GM21576 (cell line): ENCODE measurements at regions not wholly inside any gene's neighbourhood (a gene's known extent, or its start where the extent isn't known, plus 50 kb on each side); places are given as distances from the start of the nearest gene placed in this dataset.

Experiments
- ATAC-seq: cut with Tn5 transposase; IDR thresholded peaks from one replicate; pipeline ENCODE4 v1.9.1; 2021; ENCODE audit warnings: mild to moderate bottlenecking, moderate library complexity; ENCODE audit not compliant: unreplicated experiment

DNA sequence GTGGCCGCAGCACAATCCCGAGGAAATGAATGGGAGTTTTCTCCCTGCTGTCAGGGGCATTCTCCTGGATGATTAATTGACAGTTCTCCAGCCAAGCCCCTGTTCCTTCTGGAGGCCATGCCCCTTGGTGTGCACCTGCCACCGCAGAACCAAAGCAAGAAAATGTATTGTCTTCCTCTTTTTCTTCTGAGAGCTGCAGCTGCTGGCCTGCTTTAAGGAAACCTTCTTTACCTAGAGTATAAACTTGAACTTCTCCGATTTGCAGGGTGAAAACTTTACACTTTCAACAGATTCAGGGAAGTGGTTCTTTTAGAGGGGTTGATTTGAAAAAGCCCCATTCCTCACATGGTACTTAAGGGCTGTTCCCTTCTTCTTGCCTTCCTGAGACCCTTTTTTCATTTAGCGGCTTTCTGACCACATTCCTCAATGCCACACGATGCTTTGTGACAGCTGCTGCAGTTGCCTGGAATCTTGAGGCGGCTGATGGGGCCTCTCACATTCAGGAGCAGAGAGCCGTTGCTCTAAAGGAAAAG is 402.8 kb downstream of the TXNL1 start:
- ATAC-seq, result peak; percentile 93

DNA sequence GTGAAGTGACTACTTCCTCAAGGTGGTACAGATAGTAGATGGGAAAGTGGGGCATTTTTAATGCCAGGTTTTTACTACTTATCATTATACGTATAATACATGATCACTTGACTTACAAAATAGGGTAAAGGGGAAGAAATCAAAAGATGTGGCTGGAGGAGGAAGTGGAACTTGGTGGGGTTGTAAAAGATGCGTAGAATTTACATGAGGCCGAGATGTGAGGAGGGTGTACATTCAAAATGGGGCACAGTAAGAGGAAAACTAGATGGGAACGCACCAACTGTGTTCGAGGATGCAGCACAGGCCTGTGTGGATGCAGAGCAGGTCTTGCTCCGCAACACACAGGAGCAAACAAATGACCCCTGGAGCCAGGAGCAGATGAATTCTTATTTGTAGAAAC is 403.3 kb downstream of the TXNL1 start:
- ATAC-seq, result peak; percentile 40

DNA sequence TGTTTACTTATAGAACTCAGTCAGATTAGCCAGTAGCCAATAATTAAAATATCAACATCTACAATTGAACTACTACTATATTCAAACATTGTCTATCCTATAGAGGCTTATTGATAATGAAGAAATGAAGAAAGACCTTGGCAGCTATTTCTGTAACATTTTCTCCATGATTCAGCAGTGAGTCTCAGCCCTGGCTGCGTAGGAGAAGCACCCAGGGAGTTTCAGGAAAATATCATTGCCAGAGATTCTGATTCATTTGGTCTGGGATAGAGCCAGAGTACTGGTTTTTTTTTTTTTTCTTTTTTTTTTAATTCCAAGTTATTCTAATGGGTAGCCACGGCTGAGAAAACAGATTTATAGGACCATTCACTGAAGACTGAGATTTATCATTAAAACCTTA is 404.8 kb downstream of the TXNL1 start:
- no peak for ATAC-seq

DNA sequence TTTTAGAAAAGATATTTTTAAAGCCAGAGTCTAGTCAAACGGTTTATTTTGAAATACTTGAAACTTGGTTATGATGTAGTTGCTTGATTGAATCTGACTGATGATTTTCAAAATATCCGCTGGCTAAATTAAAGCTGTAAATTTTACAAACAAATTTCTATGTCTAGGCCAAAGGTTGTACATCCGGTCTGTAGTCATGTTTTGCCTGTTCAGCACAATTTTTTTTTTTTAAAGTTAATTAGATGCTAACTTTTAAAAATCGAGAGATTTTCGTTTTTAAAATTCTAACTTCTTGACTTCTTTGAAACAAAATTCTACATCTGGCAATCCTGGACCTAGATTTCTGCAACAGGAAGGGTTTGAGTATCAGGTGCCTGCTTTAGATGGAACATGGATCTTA is 412.4 kb downstream of the TXNL1 start:
- ATAC-seq, result no peak

DNA sequence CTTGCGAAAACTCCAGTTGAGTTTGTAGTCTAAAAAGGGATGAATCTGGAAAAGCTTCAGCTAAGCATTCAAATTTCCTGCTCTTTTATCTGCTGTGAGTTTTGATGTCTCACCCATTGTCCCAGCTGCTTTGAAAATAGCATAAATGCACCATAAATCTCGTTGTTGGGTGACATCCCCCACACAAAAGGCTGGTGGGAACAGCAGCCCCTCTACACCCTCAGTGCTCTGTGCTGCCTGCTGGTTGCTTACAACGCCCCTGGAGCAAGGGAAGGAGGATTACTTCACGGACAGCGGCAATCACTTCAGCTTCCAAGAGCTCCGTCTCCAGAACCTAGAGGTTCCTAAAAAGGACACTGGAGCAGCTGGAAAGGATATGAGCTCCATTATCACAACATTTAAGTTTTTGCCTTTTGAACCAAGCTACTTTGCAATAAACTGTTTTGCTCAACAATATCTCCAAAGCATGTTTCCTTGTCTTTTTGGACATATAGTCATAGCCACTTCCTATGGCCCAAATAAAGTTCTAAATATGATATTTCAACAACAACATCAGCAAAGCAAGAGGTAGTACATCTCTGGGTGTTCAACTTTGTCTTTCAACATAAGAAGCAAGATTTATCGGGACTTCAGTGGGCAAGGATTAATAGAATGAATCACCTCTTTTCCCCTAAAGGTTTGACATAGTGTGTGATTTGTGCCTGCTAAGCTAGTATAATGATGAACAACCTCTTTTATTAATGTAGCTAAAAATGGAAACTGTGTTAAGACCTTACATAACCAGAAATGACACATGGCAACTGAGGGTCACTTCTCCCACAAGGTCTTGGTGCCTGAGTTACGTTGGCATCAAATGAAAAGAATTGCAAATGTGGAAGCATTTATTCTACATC is 413.5 kb downstream of the TXNL1 start:
- ATAC-seq, result no peak

DNA sequence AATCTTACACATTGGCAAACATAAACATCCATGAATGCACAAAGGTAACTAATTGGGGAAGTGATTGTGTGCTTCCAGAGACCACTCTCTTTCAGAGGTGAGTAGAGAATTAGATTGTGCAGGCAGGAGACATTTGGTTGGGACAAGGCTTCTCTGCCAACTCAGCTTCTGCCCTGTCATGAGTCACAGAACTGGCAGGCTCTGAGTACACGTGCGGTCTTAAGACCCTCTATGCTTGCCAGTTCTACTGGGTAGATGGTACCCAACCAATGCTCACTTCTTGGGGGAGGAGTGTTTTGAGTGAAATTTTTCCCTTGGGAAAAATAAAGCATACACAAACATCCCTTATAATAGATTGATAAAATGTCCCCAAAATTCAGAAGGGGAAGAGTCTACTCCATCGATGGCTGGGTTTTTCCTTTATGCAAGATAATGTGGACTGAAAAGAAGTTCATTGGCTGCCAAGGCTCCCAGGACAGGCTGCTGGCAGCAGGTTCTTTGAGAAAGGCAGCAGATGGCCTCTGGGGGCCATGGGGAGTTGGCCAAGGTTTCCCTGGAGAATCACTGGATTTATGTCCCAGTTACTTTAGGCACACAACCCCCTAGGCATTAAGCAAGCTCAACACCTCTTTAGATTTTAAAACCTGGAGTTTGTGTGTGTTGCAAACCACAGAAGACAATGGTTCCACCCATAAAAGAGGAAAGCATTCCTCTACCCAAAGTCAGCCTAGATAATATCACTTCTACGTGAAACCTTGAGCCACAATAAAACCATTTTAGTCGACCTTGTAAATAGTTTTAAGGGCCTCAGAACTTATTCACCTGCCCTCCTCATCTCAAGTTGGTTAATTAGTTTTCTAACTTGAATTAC is 417.0 kb downstream of the TXNL1 start:
- ATAC-seq, result no peak

DNA sequence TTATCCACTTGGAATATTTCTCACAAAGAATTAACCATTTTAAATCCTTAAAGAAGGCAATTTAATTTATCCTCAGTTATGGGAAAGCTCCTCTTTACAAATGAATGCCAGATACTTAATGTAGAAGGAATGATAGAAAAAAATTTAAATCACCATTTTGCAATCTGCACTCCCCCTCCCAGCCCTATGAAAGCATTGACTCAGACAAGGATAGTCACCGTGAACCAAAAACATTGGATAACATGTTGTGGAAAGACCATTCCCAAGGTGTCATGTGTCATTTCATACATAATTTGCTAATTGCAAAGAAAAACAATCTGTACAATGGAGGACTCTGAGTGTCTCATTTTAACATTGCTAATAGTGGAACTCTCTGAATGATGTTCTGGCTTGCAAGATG is 421.0 kb downstream of the TXNL1 start:
- ATAC-seq, result no peak

DNA sequence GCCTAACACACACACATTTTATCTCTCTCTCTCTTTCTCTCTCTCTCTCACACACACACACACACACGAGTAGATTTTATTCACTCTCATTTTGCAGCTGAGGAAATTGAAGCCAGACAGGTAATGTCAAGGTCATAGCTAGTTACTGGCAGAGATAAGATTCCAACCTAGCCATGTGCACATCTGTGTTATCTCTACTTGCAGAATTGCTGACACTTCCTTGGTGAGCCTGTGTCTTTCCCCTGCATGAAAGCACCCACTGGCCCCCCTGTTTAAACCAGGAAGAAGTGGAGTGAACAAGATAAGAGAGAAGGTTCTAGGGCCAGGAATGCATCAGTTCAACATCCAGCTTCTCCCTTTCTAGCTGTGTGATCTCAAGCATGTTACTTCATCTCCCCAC is 423.7 kb downstream of the TXNL1 start:
- no peak for ATAC-seq

DNA sequence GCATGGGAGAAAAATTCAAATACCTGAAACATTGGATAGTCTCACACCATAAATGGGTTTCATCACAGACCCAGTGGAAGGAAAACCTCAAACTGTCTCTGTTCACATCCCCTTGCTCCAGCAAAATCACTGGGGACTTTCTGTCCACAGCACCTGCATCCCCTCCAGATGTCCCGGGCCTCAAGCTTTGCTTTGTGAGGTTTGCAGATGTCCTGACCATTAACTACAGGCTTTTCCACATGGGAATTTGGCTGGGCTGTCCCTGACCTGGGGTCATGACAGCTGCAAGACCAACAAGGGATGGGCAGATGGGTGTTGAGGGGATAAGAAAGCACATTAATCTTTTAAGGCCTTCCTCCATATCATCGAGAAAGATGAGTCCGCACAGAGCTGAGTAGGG is 427.9 kb downstream of the TXNL1 start:
- ATAC-seq, result no peak

DNA sequence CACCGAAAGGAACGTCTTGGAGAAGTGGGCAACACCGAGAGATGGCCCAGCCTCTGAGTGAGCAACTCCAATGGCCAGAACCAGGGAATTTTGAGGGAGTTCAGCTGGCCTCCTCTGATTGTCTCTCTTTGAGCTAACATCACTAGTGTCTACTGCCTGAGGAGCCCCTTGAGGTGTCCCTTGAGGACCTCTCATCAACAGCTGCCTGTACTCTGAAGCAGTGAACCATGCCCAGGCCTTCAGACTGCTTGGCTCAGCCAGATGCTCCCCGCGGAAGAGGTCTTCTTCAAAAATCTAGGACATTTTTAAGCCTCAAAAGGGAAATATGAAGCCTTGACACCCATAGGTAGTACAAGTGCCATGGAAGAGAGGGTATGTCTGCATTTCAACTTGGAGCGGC is 430.4 kb downstream of the TXNL1 start:
- ATAC-seq, result no peak

DNA sequence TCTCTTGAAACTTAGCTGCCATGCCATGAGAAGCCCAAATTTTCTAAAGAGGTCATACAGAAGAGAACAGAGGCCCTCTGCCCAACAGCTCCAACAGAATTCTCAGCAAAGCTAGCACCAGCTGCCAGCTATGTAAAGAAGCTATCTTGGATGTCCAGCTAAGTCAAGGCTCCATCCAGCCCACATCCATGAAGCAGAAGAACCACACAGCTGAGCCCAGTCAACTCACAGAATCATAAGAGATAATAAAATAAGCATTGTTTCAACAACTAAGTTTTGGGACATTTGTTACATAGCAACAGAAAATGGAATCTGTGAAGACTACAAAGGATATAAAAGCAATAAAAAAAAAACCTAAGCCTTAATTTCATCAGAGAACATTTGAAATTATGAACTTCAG is 434.3 kb downstream of the TXNL1 start:
- ATAC-seq, result no peak

DNA sequence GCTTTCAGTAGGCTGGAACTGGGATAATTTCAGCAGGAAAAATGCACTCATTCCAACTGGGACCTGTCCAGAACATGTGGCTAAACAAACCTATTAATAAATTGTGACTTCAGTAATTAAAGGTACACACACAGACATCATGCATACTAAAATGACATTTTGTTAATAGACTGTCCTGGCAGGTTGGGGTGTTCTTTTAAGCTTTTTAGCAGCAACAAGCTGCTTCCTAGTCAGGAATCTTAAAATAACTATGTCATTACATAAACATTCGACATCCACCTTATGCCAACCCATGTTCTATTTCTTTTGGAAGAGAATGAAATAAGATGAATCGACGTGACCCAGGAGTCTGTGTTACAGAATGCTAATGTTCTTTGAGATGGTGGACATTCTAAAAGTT is 435.7 kb downstream of the TXNL1 start:
- no peak for ATAC-seq

DNA sequence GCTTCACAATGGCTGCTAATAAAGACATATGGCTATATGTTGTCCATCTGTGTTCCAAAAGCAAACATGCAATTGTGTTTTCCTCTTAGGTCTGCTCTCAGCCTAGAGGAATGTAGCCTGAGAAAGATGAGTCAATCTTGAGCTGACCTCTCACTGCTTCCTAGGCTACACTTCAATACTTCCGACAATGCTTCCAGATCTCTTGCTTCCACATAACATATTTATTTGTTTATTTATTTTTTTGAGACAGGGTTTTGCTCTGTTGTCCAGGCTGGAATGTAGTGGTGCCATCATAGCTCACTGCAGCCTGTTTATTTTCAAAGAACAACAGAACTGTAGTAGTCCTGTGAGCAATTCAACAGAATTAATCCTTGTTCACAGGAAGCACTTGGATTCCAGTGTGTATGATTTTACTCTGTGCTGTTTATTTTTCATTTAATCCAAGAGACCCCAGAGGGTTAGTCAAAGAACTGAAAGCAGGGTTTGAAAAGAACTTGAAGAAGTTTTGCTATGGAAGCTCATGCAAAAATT is 437.9 kb downstream of the TXNL1 start:
- ATAC-seq, result no peak

DNA sequence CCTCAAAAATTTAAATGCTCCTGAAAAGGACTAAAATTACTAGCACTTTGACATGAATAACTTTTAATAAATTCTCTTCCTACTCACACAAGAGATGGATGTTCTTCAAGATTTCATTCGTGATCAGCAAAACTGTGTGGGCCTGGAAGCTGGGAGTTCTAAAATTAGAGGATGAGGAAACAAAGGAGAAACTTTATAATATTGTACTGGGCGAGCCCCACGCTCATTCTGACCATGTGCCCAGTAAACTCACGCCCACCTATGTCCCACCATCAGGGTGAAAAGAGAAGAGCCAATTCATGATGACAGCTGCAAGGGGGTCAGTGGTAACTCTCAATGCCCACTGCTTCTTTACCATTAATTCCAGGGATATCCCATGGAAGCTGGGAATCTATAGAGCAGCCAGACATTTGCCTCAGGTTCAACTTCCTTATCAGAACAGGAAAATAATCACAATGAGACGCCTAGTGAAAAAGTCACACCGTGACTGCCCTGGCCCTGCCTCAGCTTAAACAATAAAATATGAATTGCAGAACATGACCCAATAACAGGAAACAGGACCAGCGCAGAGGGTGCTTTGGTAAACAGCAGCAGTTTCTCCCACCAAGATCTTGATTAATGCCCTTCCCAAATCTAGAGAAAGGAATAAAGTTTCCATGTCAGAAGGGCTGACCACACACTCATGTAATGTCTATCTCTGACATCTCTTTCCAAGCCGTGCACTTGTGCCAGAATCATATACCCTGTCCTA is 438.6 kb downstream of the TXNL1 start:
- ATAC-seq, result no peak

DNA sequence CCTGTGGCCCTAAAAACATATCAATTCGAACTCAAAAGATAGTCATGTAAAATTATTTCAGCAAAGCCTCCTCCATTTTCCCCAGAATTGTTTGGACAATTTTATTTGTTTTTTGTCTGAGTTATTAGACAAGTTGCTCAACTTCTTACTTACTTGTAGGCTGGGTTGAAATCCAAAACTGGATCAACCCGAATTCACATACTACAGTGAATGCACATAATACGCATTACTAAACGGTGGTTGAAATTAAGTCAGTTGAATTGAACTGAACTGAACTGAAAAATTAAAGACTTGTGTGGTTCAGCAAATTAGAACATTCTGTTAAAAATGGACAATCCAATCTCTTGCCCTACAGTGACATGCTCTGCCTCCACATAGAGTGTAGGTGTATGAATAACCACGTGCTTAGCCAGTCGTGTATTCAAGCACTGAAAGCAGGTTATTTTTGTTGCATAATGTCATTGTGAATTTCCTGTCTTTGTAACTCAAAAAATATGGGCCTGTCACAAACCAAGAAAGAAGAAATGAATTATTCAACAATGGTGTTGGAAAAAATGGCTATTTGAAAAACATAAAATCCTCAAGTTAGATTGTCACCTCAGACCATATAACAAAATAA is 441.0 kb downstream of the TXNL1 start:
- peak; percentile 78 for ATAC-seq

DNA sequence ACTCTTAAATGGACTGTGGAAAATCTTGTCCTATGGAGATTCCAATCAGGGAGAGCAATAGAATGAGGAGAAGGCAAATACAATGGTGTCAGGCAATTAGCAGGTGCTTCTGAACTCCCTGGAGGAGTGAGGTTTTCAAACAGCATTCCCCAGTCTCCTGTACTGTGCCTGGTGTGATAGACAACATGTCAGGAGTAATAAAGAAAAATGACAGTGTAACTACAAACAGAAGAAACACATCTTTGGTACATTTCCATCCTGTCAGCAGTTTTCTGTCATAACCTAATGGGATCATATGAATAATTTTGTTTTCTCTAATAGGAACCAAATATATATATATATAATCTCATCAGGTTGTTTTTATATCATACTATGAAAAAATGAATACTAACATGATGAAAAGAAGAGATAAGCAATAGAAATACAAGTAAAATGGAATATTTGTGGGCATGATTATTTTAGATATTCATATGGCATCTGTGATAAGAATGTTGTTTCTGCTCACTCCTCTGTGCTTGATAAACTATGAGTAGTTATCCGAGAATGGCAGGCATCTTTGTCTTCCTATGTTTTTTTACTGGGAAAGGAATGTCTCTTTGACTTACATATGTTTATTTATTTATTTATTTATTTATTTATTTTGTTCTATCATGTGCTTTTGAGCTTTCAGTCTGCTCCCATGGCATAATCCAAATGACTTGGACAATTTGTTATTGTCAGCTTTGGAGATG is 441.7 kb downstream of the TXNL1 start:
- no peak for ATAC-seq

DNA sequence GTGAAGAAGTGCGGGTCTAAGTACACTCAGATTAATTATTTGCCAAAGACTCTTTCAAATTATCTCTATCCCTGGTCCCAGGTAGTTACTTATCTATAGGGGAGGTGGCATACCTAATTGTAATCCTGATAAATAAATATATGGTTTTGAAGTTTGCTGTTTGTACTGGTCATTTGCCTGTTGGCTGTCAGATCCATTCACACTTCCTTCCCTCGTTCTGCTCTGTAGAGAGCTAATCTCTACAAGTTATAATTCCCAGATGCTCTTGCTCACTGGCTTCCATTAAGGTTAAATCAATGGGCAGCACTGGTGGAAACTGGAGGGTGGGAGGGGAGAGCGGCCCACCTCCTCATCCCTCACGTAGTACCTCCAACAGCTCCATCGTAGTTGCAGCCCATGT is 447.1 kb downstream of the TXNL1 start:
- ATAC-seq, result no peak

DNA sequence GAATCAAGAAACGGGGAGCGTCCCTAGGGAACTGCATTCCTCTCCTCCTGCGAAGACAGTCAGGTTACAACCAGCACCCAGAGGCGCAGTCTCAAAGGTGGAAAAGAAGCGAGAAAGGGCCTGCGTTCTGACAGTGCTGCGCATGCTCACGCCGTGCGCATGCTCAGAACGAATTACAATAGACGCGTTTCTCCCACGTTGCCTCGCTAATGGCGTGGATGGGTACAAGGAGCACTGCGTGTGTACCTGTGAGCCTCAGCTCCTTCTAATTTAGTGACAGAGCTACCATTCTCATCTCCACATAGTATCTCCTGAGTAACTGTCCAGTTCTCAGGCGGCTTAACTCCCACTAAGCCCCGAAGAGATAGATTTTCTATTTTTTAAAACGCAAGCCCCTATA is 448.8 kb downstream of the TXNL1 start:
- ATAC-seq, result no peak

DNA sequence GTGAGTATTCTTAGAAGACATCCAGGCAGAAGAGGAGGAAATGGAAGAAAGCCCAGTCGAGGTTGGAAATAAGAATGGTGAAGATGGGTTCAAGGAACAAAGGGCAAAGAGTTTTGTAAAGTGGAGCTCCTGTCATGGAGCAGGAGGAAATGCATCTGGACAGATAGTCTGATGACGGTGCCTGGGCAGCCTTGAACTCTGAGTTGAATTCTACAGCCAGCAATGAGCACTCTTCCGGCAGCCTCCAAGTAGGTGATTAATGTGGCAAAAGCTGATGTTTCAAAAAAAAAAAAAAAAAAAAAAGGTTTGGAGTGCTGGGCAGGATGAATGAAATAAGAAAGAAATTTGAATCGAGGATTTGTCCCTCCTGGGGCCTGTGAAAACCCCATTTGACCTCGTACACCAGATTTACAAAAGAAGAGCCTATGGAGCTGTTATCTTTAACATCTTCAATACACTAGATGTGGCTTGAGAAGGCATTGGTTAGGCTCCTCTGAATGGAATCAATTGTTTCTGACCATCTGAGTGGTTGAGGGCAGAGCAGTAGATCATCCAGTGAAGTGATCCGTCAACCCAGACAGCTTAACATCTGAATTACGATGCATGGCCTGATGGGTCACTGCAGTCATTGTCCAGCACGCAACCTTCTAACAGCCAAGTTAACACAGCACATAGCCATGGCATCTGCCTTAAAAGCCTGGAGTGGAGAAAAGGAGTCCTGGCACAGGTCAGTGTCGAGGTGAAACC is 449.7 kb downstream of the TXNL1 start:
- no peak for ATAC-seq
